Activated T-cell treated with anti-CD3 and anti-CD28 coated beads, Interleukin-2, amount 50 U/mL, for 48 hours (primary cell): ENCODE measurements at regions not wholly inside any gene's neighbourhood (a gene's known extent, or its start where the extent isn't known, plus 50 kb on each side); places are given as distances from the start of the nearest gene placed in this dataset.
"Not testable (repeated sequence)": the region's sequence is repeated elsewhere in the genome, so short reads cannot be mapped to it uniquely, and the experiment has no call there.

Experiments
- DNase-seq, 2 experiments: peaks; one replicate each; pipeline ENCODE4 v3.0.0-alpha.2; 2020

GRCh38 chr1:90346349-90346748 is 351.4 kb downstream of the ZNF326 start:
- no peak for DNase-seq

- no peak for DNase-seq
These were observed 350.2 kb downstream of the ZNF326 start for GRCh38 chr1:90344963-90345730.

- no peak for DNase-seq
These were observed 346.6 kb downstream of the ZNF326 start for GRCh38 chr1:90341516-90341915.

GRCh38 chr1:90340606-90341005 is 345.7 kb downstream of the ZNF326 start:
- DNase-seq = no peak

- DNase-seq = no peak
These were observed 344.9 kb downstream of the ZNF326 start for GRCh38 chr1:90339811-90340210.

- no peak for DNase-seq
These were observed 341.8 kb downstream of the ZNF326 start for GRCh38 chr1:90336552-90337324.

- DNase-seq = no peak
These were observed 340.6 kb downstream of the ZNF326 start for GRCh38 chr1:90335558-90335957.

GRCh38 chr1:90334137-90334536 is 339.2 kb downstream of the ZNF326 start:
- DNase-seq = no peak

- no peak for DNase-seq
These were observed 330.3 kb downstream of the ZNF326 start for GRCh38 chr1:90325168-90325567.

GRCh38 chr1:90322186-90322585 is 327.3 kb downstream of the ZNF326 start:
- DNase-seq = no peak

- no peak for DNase-seq
These were observed 325.0 kb downstream of the ZNF326 start for GRCh38 chr1:90319918-90320317.

GRCh38 chr1:90318431-90318830 is 323.5 kb downstream of the ZNF326 start:
- no peak for DNase-seq

- no peak for DNase-seq
These were observed 322.7 kb downstream of the ZNF326 start for GRCh38 chr1:90317628-90318027.

GRCh38 chr1:90314533-90314932 is 319.6 kb downstream of the ZNF326 start:
- DNase-seq = no peak

- no peak for DNase-seq
These were observed 318.9 kb downstream of the ZNF326 start for GRCh38 chr1:90313778-90314177.

- DNase-seq = no peak
These were observed 314.9 kb downstream of the ZNF326 start for GRCh38 chr1:90309806-90310205.

- no peak for DNase-seq
These were observed 313.5 kb downstream of the ZNF326 start for GRCh38 chr1:90308421-90308820.

GRCh38 chr1:90305577-90305976 is 310.7 kb downstream of the ZNF326 start:
- DNase-seq = no peak

- no peak for DNase-seq
These were observed 301.4 kb downstream of the ZNF326 start for GRCh38 chr1:90296327-90296726.

- no peak for DNase-seq
These were observed 300.6 kb downstream of the ZNF326 start for GRCh38 chr1:90295534-90295933.

- no peak for DNase-seq
These were observed 296.7 kb downstream of the ZNF326 start for GRCh38 chr1:90291431-90292216.

- no peak for DNase-seq
These were observed 287.9 kb downstream of the ZNF326 start for GRCh38 chr1:90282811-90283210.

- not testable (repeated sequence) for DNase-seq
These were observed 287.0 kb downstream of the ZNF326 start for GRCh38 chr1:90281886-90282285.

GRCh38 chr1:90277270-90277669 is 282.4 kb downstream of the ZNF326 start:
- DNase-seq = no peak
